GM12874 (cell line): ENCODE measurements at regions not wholly inside any gene's neighbourhood (a gene's known extent, or its start where the extent isn't known, plus 50 kb on each side); places are given as distances from the start of the nearest gene placed in this dataset.

Experiments used
- TF ChIP-seq, protein P1 (sequence below): IDR thresholded peaks from 2 replicates; pipeline ENCODE4 v1.5.1; 2011; ENCODE audit warnings: low read depth, mild to moderate bottlenecking, control low read depth, low read length, moderate library complexity; ENCODE audit not compliant: insufficient read depth

DNA sequence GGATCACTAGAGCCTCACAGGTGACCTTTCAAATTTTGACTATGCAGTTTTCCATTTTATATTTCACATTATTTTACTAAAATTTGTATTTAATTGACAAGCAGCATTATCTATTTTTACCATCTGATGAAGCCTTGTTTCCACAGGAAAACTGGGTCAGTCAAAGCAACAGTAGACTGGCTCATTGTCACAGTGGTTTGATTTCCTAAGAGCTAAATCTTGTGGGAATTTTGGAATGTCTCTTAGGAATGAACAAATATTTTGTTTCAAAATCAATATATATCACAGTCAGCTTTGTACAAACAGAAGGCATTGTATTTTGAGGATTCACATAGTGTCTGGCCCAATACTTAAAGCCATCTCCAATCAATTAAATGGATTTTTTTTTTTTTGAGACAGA is 152.6 kb upstream of the RNPC3 start:
- TF ChIP-seq, protein P1, sequence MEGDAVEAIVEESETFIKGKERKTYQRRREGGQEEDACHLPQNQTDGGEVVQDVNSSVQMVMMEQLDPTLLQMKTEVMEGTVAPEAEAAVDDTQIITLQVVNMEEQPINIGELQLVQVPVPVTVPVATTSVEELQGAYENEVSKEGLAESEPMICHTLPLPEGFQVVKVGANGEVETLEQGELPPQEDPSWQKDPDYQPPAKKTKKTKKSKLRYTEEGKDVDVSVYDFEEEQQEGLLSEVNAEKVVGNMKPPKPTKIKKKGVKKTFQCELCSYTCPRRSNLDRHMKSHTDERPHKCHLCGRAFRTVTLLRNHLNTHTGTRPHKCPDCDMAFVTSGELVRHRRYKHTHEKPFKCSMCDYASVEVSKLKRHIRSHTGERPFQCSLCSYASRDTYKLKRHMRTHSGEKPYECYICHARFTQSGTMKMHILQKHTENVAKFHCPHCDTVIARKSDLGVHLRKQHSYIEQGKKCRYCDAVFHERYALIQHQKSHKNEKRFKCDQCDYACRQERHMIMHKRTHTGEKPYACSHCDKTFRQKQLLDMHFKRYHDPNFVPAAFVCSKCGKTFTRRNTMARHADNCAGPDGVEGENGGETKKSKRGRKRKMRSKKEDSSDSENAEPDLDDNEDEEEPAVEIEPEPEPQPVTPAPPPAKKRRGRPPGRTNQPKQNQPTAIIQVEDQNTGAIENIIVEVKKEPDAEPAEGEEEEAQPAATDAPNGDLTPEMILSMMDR, result no peak

DNA sequence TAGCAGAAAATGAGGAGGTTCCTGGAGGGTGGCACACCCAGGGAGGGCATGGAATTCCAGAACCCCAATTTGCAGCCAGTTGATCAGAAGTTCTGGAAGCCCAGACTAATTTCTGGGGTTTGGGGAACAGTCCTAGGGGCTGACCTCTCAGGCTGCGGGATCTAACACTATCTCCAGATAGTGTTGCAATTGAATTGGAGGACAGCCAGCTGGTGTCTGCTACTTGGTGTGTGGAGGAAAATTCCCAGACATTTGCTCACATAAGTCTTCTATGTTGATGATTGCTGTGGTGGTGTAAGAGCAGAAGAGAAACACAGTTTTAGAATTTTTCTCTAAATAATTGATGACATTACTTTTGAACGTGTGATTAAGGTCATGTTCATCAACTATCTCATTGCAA is 154.3 kb upstream of the RNPC3 start:
- TF ChIP-seq, protein P1, result no peak

DNA sequence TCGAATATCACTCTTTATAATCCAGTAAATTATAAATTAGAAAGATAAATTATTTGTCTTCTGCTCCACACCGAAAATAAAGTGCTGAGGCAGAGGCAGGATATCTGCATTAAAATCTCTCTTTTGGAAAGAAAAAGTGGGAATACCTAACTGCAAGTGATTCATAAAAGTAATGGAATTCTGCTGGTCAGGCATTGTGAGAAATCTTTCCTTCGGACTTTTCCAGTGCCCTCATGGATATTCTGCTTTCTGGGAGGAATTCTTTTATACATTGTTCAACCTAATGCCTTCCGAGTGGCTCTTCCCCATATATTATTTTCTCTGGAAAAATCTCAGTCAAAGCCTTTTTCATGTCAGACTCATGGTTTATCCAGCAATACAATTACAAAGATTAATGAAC is 158.3 kb upstream of the RNPC3 start:
- TF ChIP-seq, protein P1, result no peak

DNA sequence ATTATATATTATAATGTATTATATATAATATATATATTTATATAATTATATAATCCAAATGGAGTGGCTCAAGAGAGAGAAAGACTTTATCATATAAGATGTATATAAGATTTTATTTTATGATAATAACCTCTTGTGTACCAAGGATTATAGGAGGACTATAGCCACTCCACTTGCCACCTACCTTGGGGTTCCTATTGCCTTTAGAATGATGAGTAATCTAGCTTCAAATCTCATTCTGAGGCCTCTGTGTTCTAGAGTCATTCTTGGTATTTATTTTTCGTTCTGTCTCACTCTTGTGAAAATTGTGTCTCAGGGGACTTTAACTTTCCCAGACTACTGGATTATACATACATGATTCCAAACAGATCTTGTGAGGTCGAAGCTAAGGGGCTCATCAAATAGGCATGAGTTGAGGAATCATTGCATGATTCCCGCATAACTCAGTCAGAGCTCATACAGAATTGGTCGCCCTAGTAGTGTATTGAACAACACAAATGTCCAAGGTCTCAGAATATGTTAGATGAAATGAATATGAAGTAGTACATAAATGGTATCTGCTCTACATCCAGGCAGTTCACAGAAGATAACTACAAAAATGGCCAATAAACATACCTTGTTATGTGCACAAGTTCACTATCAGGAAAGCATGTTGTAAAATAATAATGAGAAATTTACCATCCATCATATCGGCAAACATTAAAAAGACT is 159.5 kb upstream of the RNPC3 start:
- TF ChIP-seq, protein P1, result no peak

DNA sequence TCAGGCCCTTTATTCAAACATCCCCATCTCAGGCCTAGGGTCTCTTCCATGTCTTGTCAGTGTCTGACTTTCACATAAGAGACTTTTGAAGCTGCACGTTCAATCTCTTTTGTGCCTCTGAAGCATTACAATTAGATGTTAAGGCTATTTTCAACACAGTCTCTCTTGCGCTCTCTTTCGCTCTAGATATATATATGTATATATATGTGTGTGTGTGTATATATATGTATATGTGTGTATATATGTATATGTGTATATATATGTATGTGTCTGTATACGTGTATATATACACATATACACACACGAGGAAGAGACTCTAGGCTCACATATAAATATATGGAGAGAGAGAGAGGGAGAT is 162.5 kb upstream of the RNPC3 start:
- TF ChIP-seq, protein P1, result no peak

DNA sequence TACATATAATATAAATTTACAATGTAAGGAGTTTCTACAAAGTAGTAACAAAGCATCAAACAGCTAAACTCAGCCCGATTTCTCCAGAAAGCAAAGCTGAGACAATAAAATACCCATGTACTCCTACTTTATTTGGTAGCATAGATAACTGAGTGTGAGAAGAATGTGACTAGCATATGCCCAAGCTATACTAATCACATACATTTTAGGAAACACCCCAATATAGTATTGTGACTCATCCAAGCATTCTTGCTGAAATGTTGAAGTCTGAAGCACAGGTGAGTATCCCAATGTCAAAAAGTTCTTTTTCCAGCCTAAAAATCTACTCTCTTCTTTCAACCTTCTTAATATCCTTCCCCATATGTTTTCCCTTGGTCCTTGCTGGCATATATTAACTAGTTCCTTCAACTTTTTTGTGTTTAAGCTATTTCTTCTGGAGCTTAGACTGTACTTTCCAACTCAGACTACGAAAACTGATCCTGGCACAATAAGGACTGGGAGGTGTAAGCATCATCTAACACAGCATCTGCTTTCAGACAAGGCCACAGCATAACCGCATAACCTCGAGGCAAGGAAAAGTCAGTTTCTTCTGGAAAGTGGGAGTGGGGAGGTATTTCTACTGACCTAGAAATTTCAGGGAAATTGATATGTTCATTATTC is 163.0 kb upstream of the RNPC3 start:
- TF ChIP-seq, protein P1, result no peak

DNA sequence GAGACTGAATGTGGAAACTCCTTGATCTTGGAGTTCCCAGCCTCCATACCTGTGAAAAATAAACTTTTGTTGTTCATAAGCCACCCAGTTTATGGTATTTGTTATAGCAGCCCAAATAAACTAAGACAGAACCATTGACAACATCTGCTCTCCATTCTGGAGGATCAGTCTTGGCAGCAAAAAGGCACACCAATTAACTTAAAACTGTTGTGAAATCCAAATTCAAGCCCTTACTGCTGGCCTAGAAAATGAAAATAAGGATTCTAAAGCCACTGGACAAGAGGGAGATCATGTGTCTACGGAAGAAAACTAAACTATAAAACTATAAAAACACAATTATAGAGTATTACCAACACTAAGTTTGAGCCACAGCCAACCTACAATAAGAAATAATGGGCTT is 172.1 kb upstream of the RNPC3 start:
- TF ChIP-seq, protein P1, result no peak
